ENCODE measurements at regions not wholly inside any gene's neighbourhood (a gene's known extent, or its start where the extent isn't known, plus 50 kb on each side); places are given as distances from the start of the nearest gene placed in this dataset.

- TF ChIP-seq EZH2phosphoT487 (IDR thresholded peaks at IDR 0.05; ENCODE audit: low read depth, severe bottlenecking, unreplicated experiment) (no peak), EZH2 (IDR thresholded peaks at IDR 0.05; ENCODE audit: borderline replicate concordance) (no peak)
- TF ChIP-seq, protein P1, sequence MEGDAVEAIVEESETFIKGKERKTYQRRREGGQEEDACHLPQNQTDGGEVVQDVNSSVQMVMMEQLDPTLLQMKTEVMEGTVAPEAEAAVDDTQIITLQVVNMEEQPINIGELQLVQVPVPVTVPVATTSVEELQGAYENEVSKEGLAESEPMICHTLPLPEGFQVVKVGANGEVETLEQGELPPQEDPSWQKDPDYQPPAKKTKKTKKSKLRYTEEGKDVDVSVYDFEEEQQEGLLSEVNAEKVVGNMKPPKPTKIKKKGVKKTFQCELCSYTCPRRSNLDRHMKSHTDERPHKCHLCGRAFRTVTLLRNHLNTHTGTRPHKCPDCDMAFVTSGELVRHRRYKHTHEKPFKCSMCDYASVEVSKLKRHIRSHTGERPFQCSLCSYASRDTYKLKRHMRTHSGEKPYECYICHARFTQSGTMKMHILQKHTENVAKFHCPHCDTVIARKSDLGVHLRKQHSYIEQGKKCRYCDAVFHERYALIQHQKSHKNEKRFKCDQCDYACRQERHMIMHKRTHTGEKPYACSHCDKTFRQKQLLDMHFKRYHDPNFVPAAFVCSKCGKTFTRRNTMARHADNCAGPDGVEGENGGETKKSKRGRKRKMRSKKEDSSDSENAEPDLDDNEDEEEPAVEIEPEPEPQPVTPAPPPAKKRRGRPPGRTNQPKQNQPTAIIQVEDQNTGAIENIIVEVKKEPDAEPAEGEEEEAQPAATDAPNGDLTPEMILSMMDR (IDR thresholded peaks at IDR 0.05; ENCODE audit: poor library complexity), result no peak
- H4K20me1 ChIP-seq (ENCODE audit: insufficient read depth, poor library complexity, severe bottlenecking), result no peaks in the 10 kb centered on the region
- H3K27me3 ChIP-seq, result no peaks in the 10 kb centered on the region
- no peak overlapping the region for H3K4me3 ChIP-seq
- H3K4me2 ChIP-seq, result no peak overlapping the region
- H3K27ac ChIP-seq, result no peak overlapping the region
- DNase-seq (ENCODE audit: low spot score), result no peak
- H2AFZ ChIP-seq, result no peak overlapping the region
- H3K79me2 ChIP-seq, result no peaks in the 10 kb centered on the region
- no peaks in the 10 kb centered on the region for H3K36me3 ChIP-seq (replicated peaks; ENCODE audit: insufficient read depth, low read depth)
- no peaks in the 10 kb centered on the region for H3K9me3 ChIP-seq (ENCODE audit: low read depth)
- H3K9me2 ChIP-seq (replicated peaks; ENCODE audit: insufficient read depth), result no peaks in the 10 kb centered on the region
- 84% methylated on average over 12 of the region's 13 CpGs for WGBS (ENCODE audit: low lambda C conversion rate, missing lambda C conversion rate)
- H3K4me1 ChIP-seq (ENCODE audit: insufficient read depth), result no peaks in the 10 kb centered on the region
Measured at GRCh38 chr7:155928583-155928982, 116.3 kb upstream of the SHH start.

DNA sequence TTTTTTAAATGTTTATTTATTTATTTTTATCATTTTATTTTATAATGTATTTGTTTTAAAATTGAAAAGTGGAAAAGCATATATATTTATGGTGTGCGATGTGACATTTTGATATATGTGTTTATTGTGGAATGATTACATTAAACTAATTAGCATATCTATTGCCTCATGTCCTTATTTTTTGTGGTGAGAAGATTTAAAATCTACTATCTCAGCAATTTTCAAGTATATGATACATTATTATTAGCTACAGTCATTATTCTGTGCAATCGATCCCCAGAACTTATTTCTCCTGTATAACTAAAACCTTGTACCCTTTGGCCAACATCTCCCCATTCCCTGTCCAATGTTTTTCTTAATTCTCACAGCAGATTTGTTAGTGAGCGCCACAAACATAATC lies 115.6 kb upstream of the SHH start:
- no peak overlapping the region for H3K27ac ChIP-seq
- 97% methylated on average over 3 of the region's 3 CpGs for WGBS (ENCODE audit: low lambda C conversion rate, missing lambda C conversion rate)
- H3K4me3 ChIP-seq, result no peak overlapping the region
- H3K9me3 ChIP-seq (ENCODE audit: low read depth), result no peaks in the 10 kb centered on the region
- H3K36me3 ChIP-seq (replicated peaks; ENCODE audit: insufficient read depth, low read depth), result no peaks in the 10 kb centered on the region
- H3K9me2 ChIP-seq (replicated peaks; ENCODE audit: insufficient read depth), result no peaks in the 10 kb centered on the region
- TF ChIP-seq, protein P1 (IDR thresholded peaks at IDR 0.05; ENCODE audit: poor library complexity), result no peak
- TF ChIP-seq EZH2phosphoT487 (IDR thresholded peaks at IDR 0.05; ENCODE audit: low read depth, severe bottlenecking, unreplicated experiment), result no peak
- TF ChIP-seq EZH2 (IDR thresholded peaks at IDR 0.05; ENCODE audit: borderline replicate concordance), result no peak
- H3K27me3 ChIP-seq, result no peaks in the 10 kb centered on the region
- H3K4me2 ChIP-seq, result no peak overlapping the region
- H3K79me2 ChIP-seq, result no peaks in the 10 kb centered on the region
- DNase-seq (ENCODE audit: low spot score), result no peak
- no peak overlapping the region for H2AFZ ChIP-seq
- no peaks in the 10 kb centered on the region for H4K20me1 ChIP-seq (ENCODE audit: insufficient read depth, poor library complexity, severe bottlenecking)
- H3K4me1 ChIP-seq (ENCODE audit: insufficient read depth), result no peaks in the 10 kb centered on the region

DNA sequence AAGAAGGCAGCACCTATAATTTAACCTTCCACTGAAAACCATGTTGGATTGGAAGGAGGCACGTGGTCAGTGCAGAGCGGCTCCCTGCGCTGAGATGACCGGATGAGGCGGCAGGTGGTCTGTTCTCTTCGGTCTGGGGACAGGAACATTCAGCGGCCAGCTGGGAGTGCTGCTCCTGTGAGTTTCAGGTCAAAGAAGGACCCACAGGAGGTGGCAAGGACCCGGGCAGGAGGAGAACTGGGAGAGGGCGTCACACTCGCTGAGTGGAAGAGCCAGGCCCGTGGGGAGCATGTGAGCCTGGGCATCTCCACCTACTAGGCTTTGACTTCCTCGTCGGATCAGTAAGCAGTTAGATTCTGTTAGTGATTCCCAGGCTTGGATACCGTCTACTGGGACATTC lies 113.4 kb upstream of the SHH start:
- Histone ChIP-seq H3K4me3 (no peak overlapping the region), H3K27me3 (no peaks in the 10 kb centered on the region), H3K27ac (no peak overlapping the region), H2AFZ (no peak overlapping the region), H3K79me2 (no peaks in the 10 kb centered on the region), H3K4me2 (no peak overlapping the region), H3K9me2 (replicated peaks; ENCODE audit: insufficient read depth) (no peaks in the 10 kb centered on the region), H3K4me1 (ENCODE audit: insufficient read depth) (peaks cover 7% of the 10 kb centered on the region), H3K9me3 (ENCODE audit: low read depth) (no peaks in the 10 kb centered on the region), H4K20me1 (ENCODE audit: insufficient read depth, poor library complexity, severe bottlenecking) (no peaks in the 10 kb centered on the region), H3K36me3 (replicated peaks; ENCODE audit: insufficient read depth, low read depth) (no peaks in the 10 kb centered on the region)
- TF ChIP-seq, protein P1 (IDR thresholded peaks at IDR 0.05; ENCODE audit: poor library complexity), result no peak
- no peak for TF ChIP-seq EZH2phosphoT487 (IDR thresholded peaks at IDR 0.05; ENCODE audit: low read depth, severe bottlenecking, unreplicated experiment)
- TF ChIP-seq EZH2 (IDR thresholded peaks at IDR 0.05; ENCODE audit: borderline replicate concordance), result no peak
- DNase-seq (ENCODE audit: low spot score), result no peak
- WGBS (ENCODE audit: low lambda C conversion rate, missing lambda C conversion rate), result 84% methylated on average over 14 of the region's 14 CpGs

All from hepatocyte (in vitro differentiated cells).